SK-N-SH (cell line): ENCODE measurements at regions not wholly inside any gene's neighbourhood (a gene's known extent, or its start where the extent isn't known, plus 50 kb on each side); places are given as distances from the start of the nearest gene placed in this dataset.
"Not testable (repeated sequence)": the region's sequence is repeated elsewhere in the genome, so short reads cannot be mapped to it uniquely, and the experiment has no call there.

Experiments used
- CTCF ChIP-seq: fragments of 200-600 bp; sonication (generic); IDR thresholded peaks from 2 replicates; pipeline ENCODE4 v1.6.1; 2017; ENCODE audit warnings: antibody characterized with exemption, mild to moderate bottlenecking, moderate library complexity
- EP300 ChIP-seq, 2 experiments: IDR thresholded peaks; 2 replicates each; pipeline versions ENCODE4 v1.4.0 to v1.6.1; 2012; ENCODE audit warnings: borderline replicate concordance in 1 of 2, low read depth in 1 of 2, low read length in 1 of 2
- MAX ChIP-seq: IDR thresholded peaks from 2 replicates; pipeline ENCODE4 v1.4.0; 2012; ENCODE audit warnings: low read depth
- MXI1 ChIP-seq: IDR thresholded peaks from 2 replicates; pipeline ENCODE4 v1.6.1; 2012; ENCODE audit warnings: mild to moderate bottlenecking, low read depth, low read length, improper control_type of control experiment
- NFIC ChIP-seq: IDR thresholded peaks from 2 replicates; pipeline ENCODE4 v1.4.0; 2012; ENCODE audit warnings: borderline replicate concordance
- PBX3 ChIP-seq: IDR thresholded peaks from 2 replicates; pipeline ENCODE4; 2012
- POLR2AphosphoS5 ChIP-seq: IDR thresholded peaks from 2 replicates; pipeline ENCODE4 v1.6.1; 2012; ENCODE audit warnings: low read depth, low read length
- RAD21 ChIP-seq: IDR thresholded peaks from 2 replicates; pipeline ENCODE4 v1.6.1; 2012; ENCODE audit warnings: mild to moderate bottlenecking, low read length
- SMC3 ChIP-seq: IDR thresholded peaks from 2 replicates; pipeline ENCODE4 v1.6.1; 2012; ENCODE audit warnings: low read depth, low read length, improper control_type of control experiment
- TAF1 ChIP-seq: IDR thresholded peaks from 2 replicates; pipeline ENCODE4 v1.6.1; 2012; ENCODE audit warnings: low read depth, mild to moderate bottlenecking, low read length, moderate library complexity, borderline replicate concordance
- USF2 ChIP-seq: fragments of 150-350 bp; IDR thresholded peaks from 2 replicates; pipeline ENCODE4 v1.6.1; 2017; ENCODE audit warnings: antibody characterized with exemption, low read length, low read depth, borderline replicate concordance
- YY1 ChIP-seq: IDR thresholded peaks from 2 replicates; pipeline ENCODE4 v1.4.0; 2012; ENCODE audit warnings: low read depth, mild to moderate bottlenecking

GRCh38 chr3:86335566-86335965 lies 655.4 kb downstream of the VGLL3 start:
- TF ChIP-seq POLR2AphosphoS5; YY1; MXI1; EP300 (IDR thresholded peaks at IDR 0.05; ENCODE audit: borderline replicate concordance in 1 of 2, low read depth in 1 of 2, low read length in 1 of 2); CTCF; RAD21; SMC3; TAF1; NFIC; PBX3; MAX; USF2: not testable (repeated sequence)
